ENCODE measurements at regions not wholly inside any gene's neighbourhood (a gene's known extent, or its start where the extent isn't known, plus 50 kb on each side); places are given as distances from the start of the nearest gene placed in this dataset.

DNA sequence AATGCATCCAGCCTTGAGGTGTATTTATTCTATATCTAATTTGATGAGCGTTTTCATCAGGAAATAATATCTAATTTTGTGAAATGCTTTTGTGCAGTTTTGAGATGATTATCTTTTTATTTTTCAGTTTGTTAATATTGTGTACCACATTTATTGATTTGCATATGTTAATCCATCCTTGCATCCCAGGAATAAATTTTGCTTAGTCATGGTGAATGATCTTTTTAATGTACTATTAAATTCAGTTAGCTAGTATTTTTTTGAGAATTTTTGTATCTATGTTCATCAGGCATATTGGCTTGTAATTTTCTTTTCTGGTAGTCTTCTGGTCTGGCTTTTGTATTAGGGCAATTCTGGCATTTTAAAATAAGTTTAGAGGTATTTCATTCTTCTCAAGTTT lies 697.5 kb upstream of the ADGRL4 start:
- no peak for TF ChIP-seq CTCF (IDR thresholded peaks at IDR 0.05 in 4 of 5, conservative IDR thresholded peaks at IDR 0.05 in 1 of 5)
- TF ChIP-seq POLR2A (IDR thresholded peaks at IDR 0.05), result no peak
